ENCODE measurements at regions not wholly inside any gene's neighbourhood (a gene's known extent, or its start where the extent isn't known, plus 50 kb on each side); places are given as distances from the start of the nearest gene placed in this dataset.

GRCh38 chr10:31136930-31137885 is 105.5 kb upstream of the ZNF438 start:
- intact Hi-C loops (cut with DNase I) = loop anchor here in 1 of 2 donors (10.0 kb wide), 2 partner anchors 178 to 352 kb away; partner anchors contain the start of gene ZEB1
- Histone ChIP-seq H3K4me1 (peaks cover 10% of the 10 kb centered on the region), H3K9me3 (no peaks in the 10 kb centered on the region), H3K27ac (peak overlapping the region; percentile 11), H3K27me3 (ENCODE audit: insufficient read depth in 3 of 3, low read length in 2 of 3) (no peaks in the 10 kb centered on the region), H3K36me3 (ENCODE audit: insufficient read depth in 1 of 2, low read depth in 1 of 2) (no peaks in the 10 kb centered on the region), H3K4me3 (no peak overlapping the region)
- TF ChIP-seq CTCF (IDR thresholded peaks at IDR 0.05) = no peak
- ATAC-seq (no peak), DNase-seq (no peak)
- 53 to 67% (median 57%) methylated on average over 9 of the region's 9 CpGs for whole genome bisulfite sequencing, 3 donors

- no peak for TF ChIP-seq CTCF (IDR thresholded peaks at IDR 0.05)
- Histone ChIP-seq H3K4me3 (no peak overlapping the region), H3K9me3 (no peaks in the 10 kb centered on the region), H3K27ac (no peak overlapping the region), H3K27me3 (ENCODE audit: insufficient read depth in 3 of 3, low read length in 2 of 3) (no peaks in the 10 kb centered on the region), H3K36me3 (ENCODE audit: insufficient read depth in 1 of 2, low read depth in 1 of 2) (no peaks in the 10 kb centered on the region), H3K4me1 (peaks cover 10% of the 10 kb centered on the region)
- DNase-seq (no peak), ATAC-seq (no peak)
- WGBS, 3 donors = 40 to 44% (median 41%) methylated on average over 3 of the region's 3 CpGs
- intact Hi-C loops (cut with DNase I) = loop anchor here in 1 of 2 donors (10.0 kb wide), 2 partner anchors 177 to 353 kb away; partner anchors contain the start of gene ZEB1
Measured at GRCh38 chr10:31138026-31138553, 106.4 kb upstream of the ZNF438 start.

GRCh38 chr10:31139497-31139896 is 107.8 kb upstream of the ZNF438 start:
- H3K4me3 ChIP-seq = no peak overlapping the region
- no peaks in the 10 kb centered on the region for H3K27me3 ChIP-seq (ENCODE audit: insufficient read depth in 3 of 3, low read length in 2 of 3)
- H3K9me3 ChIP-seq = no peaks in the 10 kb centered on the region
- DNase-seq (no peak), ATAC-seq (no peak)
- no peak for TF ChIP-seq CTCF (IDR thresholded peaks at IDR 0.05)
- intact Hi-C loops (cut with DNase I) = loop anchor here in 1 of 2 donors (10.0 kb wide), 2 partner anchors 175 to 355 kb away; partner anchors contain the start of gene ZEB1
- H3K4me1 ChIP-seq = peaks cover 7% of the 10 kb centered on the region
- no peak overlapping the region for H3K27ac ChIP-seq
- H3K36me3 ChIP-seq (ENCODE audit: insufficient read depth in 1 of 2, low read depth in 1 of 2) = no peaks in the 10 kb centered on the region
- WGBS, 3 donors = 80 to 87% (median 85%) methylated on average over 6 of the region's 6 CpGs

- DNase-seq (no peak), ATAC-seq (no peak)
- no peaks in the 10 kb centered on the region for H3K36me3 ChIP-seq (ENCODE audit: insufficient read depth in 1 of 2, low read depth in 1 of 2)
- no peaks in the 10 kb centered on the region for H3K9me3 ChIP-seq
- H3K27me3 ChIP-seq (ENCODE audit: insufficient read depth in 3 of 3, low read length in 2 of 3) = no peaks in the 10 kb centered on the region
- H3K4me1 ChIP-seq = peaks cover 1% of the 10 kb centered on the region
- WGBS, 3 donors = 85 to 95% (median 93%) methylated on average over 1 of the region's 1 CpG
- intact Hi-C loops (cut with DNase I) = no loop called here
- no peak for TF ChIP-seq CTCF (IDR thresholded peaks at IDR 0.05)
- no peak overlapping the region for H3K4me3 ChIP-seq
- H3K27ac ChIP-seq = no peak overlapping the region
Measured at GRCh38 chr10:31140716-31141115, 109.1 kb upstream of the ZNF438 start.
